Hepatocyte (in vitro differentiated cells): ENCODE measurements at regions not wholly inside any gene's neighbourhood (a gene's known extent, or its start where the extent isn't known, plus 50 kb on each side); places are given as distances from the start of the nearest gene placed in this dataset.

ENCODE experiments used
- DNase-seq: peaks from one replicate; pipeline ENCODE4 v3.0.0-alpha.2; 2016; ENCODE audit warnings: low spot score
- H2AFZ ChIP-seq: fragments of 200-600 bp; sonication (generic); 2 replicates; pipeline ENCODE4 v1.6.0; 2016; ENCODE audit warnings: antibody characterized with exemption, mild to moderate bottlenecking
- H3K27ac ChIP-seq: fragments of 200-600 bp; sonication (generic); 2 replicates; pipeline ENCODE4 v1.5.1; 2016; ENCODE audit warnings: mild to moderate bottlenecking
- H3K27me3 ChIP-seq: fragments of 200-600 bp; sonication (generic); 2 replicates; pipeline ENCODE4 v1.6.1; 2016
- H3K36me3 ChIP-seq: fragments of 200-600 bp; sonication (generic); replicated peaks from 2 replicates; pipeline ENCODE4 v1.5.1; 2016; ENCODE audit warnings: low read depth; ENCODE audit not compliant: insufficient read depth
- H3K4me1 ChIP-seq: fragments of 200-600 bp; sonication (generic); 2 replicates; pipeline ENCODE4 v1.5.1; 2016; ENCODE audit warnings: mild to moderate bottlenecking, moderate library complexity; ENCODE audit not compliant: insufficient read depth
- H3K4me2 ChIP-seq: fragments of 200-600 bp; sonication (generic); 2 replicates; pipeline ENCODE4 v1.6.0; 2016
- H3K4me3 ChIP-seq: fragments of 200-600 bp; sonication (generic); 2 replicates; pipeline ENCODE4 v1.5.1; 2016; ENCODE audit warnings: mild to moderate bottlenecking
- H3K79me2 ChIP-seq: fragments of 200-600 bp; sonication (generic); 2 replicates; pipeline ENCODE4 v1.6.0; 2017; ENCODE audit warnings: mild to moderate bottlenecking
- H3K9me2 ChIP-seq: fragments of 200-600 bp; sonication (generic); replicated peaks from 2 replicates; pipeline ENCODE4 v1.6.0; 2017; ENCODE audit warnings: mild to moderate bottlenecking; ENCODE audit not compliant: insufficient read depth
- H3K9me3 ChIP-seq: fragments of 200-600 bp; sonication (generic); 2 replicates; pipeline ENCODE4 v1.5.1; 2016; ENCODE audit warnings: low read depth, mild to moderate bottlenecking
- H4K20me1 ChIP-seq: fragments of 200-600 bp; sonication (generic); 2 replicates; pipeline ENCODE4 v1.6.0; 2016; ENCODE audit warnings: mild to moderate bottlenecking; ENCODE audit not compliant: insufficient read depth, poor library complexity, severe bottlenecking
- EZH2 ChIP-seq: fragments of 200-600 bp; sonication (generic); IDR thresholded peaks from 2 replicates; pipeline ENCODE4 v1.6.1; 2016; ENCODE audit warnings: antibody characterized with exemption, mild to moderate bottlenecking, borderline replicate concordance
- EZH2phosphoT487 ChIP-seq: fragments of 200-600 bp; sonication (generic); IDR thresholded peaks from one replicate; pipeline ENCODE4 v1.6.1; 2018; ENCODE audit warnings: antibody characterized with exemption, mild to moderate bottlenecking, low read depth, moderate library complexity; ENCODE audit not compliant: unreplicated experiment, severe bottlenecking
- WGBS: methylation state at CpG from one replicate; pipeline ENCODE4 v1.1.6; 2016; ENCODE audit warnings: low lambda C conversion rate; ENCODE audit errors: missing lambda C conversion rate; 5-methylcytosine and 5-hydroxymethylcytosine counted together
- TF ChIP-seq, protein P1 (sequence below): fragments of 200-600 bp; sonication (generic); IDR thresholded peaks from 2 replicates; pipeline ENCODE4 v1.5.1; 2016; ENCODE audit warnings: antibody characterized with exemption, mild to moderate bottlenecking; ENCODE audit not compliant: poor library complexity

DNA sequence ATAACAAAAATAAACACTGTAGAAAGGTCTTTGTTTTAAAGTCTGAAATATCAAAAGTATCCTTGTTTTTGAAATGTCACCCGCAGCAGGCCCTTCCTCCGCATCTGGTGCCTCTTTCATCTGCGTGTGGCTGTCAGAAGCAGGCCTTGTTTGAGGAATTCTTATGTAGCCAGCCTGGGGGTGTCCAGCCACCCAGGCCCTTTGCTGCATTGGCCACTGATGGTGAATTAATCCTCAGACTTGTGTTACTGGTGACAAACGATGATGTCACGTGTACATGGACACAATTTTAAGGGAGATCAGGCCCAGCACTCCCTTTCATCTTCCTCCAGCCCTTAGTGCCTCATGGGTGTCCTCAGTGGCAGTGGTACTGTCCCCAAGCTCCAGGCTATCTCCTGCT, 208.0 kb upstream of the GALNT2 start:
- no peaks in the 10 kb centered on the region for H3K79me2 ChIP-seq
- no peaks in the 10 kb centered on the region for H3K9me2 ChIP-seq
- H3K27ac ChIP-seq: no peak overlapping the region
- no peaks in the 10 kb centered on the region for H3K36me3 ChIP-seq
- no peak overlapping the region for H2AFZ ChIP-seq
- no peak for DNase-seq
- H3K27me3 ChIP-seq: no peaks in the 10 kb centered on the region
- WGBS: 90% methylated on average over 5 of the region's 5 CpGs
- peaks cover 7% of the 10 kb centered on the region for H3K4me1 ChIP-seq
- TF ChIP-seq EZH2: no peak
- no peak for TF ChIP-seq EZH2phosphoT487
- TF ChIP-seq, protein P1, sequence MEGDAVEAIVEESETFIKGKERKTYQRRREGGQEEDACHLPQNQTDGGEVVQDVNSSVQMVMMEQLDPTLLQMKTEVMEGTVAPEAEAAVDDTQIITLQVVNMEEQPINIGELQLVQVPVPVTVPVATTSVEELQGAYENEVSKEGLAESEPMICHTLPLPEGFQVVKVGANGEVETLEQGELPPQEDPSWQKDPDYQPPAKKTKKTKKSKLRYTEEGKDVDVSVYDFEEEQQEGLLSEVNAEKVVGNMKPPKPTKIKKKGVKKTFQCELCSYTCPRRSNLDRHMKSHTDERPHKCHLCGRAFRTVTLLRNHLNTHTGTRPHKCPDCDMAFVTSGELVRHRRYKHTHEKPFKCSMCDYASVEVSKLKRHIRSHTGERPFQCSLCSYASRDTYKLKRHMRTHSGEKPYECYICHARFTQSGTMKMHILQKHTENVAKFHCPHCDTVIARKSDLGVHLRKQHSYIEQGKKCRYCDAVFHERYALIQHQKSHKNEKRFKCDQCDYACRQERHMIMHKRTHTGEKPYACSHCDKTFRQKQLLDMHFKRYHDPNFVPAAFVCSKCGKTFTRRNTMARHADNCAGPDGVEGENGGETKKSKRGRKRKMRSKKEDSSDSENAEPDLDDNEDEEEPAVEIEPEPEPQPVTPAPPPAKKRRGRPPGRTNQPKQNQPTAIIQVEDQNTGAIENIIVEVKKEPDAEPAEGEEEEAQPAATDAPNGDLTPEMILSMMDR: no peak
- H3K4me2 ChIP-seq: no peak overlapping the region
- no peak overlapping the region for H3K4me3 ChIP-seq
- H4K20me1 ChIP-seq: no peaks in the 10 kb centered on the region
- no peaks in the 10 kb centered on the region for H3K9me3 ChIP-seq

DNA sequence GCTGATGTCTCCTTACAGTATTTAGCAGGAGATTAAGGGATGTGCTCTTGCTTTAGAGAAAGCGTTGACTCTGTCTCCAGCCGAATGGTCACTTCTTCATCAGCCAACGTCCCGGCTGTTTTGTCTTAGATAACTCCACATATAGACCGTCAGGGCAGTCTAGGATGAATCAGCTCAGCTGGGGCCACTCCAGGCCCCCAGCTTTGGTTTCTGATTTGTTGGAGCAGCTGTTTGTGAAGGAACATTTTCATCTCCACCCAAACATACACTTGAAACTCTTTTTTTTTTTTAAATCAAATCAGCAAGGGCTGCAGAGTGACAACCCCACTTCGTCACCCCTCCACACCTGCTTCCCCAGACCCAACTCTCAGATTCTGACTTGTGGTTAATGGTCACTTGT, 206.1 kb upstream of the GALNT2 start:
- H3K27me3 ChIP-seq: no peaks in the 10 kb centered on the region
- no peak for DNase-seq
- H3K9me2 ChIP-seq: no peaks in the 10 kb centered on the region
- H3K27ac ChIP-seq: no peak overlapping the region
- no peak overlapping the region for H2AFZ ChIP-seq
- H4K20me1 ChIP-seq: no peaks in the 10 kb centered on the region
- 87% methylated on average over 6 of the region's 6 CpGs for WGBS
- no peaks in the 10 kb centered on the region for H3K79me2 ChIP-seq
- H3K4me1 ChIP-seq: peaks cover 7% of the 10 kb centered on the region
- H3K4me2 ChIP-seq: no peak overlapping the region
- no peak for TF ChIP-seq EZH2
- TF ChIP-seq, protein P1: no peak
- TF ChIP-seq EZH2phosphoT487: no peak
- H3K4me3 ChIP-seq: no peak overlapping the region
- H3K36me3 ChIP-seq: no peaks in the 10 kb centered on the region
- no peaks in the 10 kb centered on the region for H3K9me3 ChIP-seq

DNA sequence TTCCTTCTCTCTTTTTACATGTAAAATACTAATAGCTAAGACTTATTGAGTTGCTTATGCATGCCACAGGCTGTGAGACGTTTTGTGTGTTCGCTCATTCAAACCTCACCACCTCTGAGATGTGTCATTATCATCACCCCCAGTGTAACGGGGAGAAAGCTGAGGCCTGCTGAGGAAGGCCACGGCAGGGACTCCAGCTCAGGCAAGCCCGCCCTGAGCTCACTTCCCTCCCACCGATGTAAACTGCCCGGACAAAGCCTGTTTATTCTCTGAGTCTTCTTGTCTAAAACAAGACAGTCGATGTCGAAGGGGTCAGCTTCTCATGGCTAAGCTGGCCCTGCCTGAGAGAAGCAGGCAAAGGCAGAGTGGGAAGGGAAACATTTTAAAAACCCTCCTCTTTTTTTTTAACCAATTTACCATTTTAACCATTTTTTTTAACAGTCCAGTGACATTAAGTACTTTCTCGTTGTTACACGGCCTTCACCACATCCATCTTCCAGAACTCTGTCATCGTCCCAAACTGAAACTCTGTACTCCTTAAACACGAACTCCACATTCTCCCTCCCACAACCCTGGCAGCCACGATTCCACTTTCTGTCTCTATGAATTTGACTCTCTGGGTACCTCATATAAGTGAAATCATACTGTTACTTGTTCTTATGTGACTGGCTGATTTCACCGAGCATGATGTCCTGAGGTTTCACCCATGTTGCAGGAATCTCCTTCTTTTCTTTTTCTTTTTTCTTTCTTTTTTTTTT, 204.8 kb upstream of the GALNT2 start:
- no peaks in the 10 kb centered on the region for H3K36me3 ChIP-seq
- WGBS: 58% methylated on average over 14 of the region's 15 CpGs
- H3K4me2 ChIP-seq: no peak overlapping the region
- H3K79me2 ChIP-seq: no peaks in the 10 kb centered on the region
- H2AFZ ChIP-seq: peak overlapping the region; percentile 55
- no peaks in the 10 kb centered on the region for H3K27me3 ChIP-seq
- H3K27ac ChIP-seq: peak overlapping the region; percentile 16
- no peak for DNase-seq
- H3K4me1 ChIP-seq: peaks cover 7% of the 10 kb centered on the region
- H3K9me3 ChIP-seq: no peaks in the 10 kb centered on the region
- no peak overlapping the region for H3K4me3 ChIP-seq
- TF ChIP-seq EZH2phosphoT487: no peak
- no peak for TF ChIP-seq EZH2
- TF ChIP-seq, protein P1: no peak
- H4K20me1 ChIP-seq: no peaks in the 10 kb centered on the region
- H3K9me2 ChIP-seq: no peaks in the 10 kb centered on the region
